Right lobe of liver (tissue), 6 donors: ENCODE measurements at regions not wholly inside any gene's neighbourhood (a gene's known extent, or its start where the extent isn't known, plus 50 kb on each side); places are given as distances from the start of the nearest gene placed in this dataset.

Experiments
- ATAC-seq, 4 donors: fragments of 200-7000 bp; cut with Tn5 transposase; one replicate each; pipeline ENCODE4 v1.9.1; 2020; ENCODE audit warnings: mild to moderate bottlenecking in 4 of 4, moderate library complexity in 4 of 4
- DNase-seq, 3 donors: peaks; one replicate each; pipeline ENCODE4 v3.0.0-alpha.2; 2020
- H3K27ac ChIP-seq, 3 donors: fragments of 200-600 bp; one replicate each; pipeline ENCODE4 v1.8.0; 2022
- H3K27me3 ChIP-seq, 2 donors: fragments of 200-600 bp; one replicate each; pipeline ENCODE4 v1.8.0; 2022
- H3K36me3 ChIP-seq, 4 donors: fragments of 200-600 bp; sonication (generic) in 1 of 4; one replicate each; pipeline versions ENCODE4 v1.5.1 to v1.8.0; 2017 to 2022; ENCODE audit warnings: control low read depth in 1 of 4
- H3K4me1 ChIP-seq, 4 donors: fragments of 200-600 bp; sonication (generic) in 1 of 4; one replicate each; pipeline versions ENCODE4 v1.5.1 to v1.8.0; 2017 to 2022; ENCODE audit warnings: control low read depth in 1 of 4
- H3K4me3 ChIP-seq, 3 donors: fragments of 200-600 bp; one replicate each; pipeline ENCODE4 v1.8.0; 2022
- H3K9me3 ChIP-seq, 4 donors: fragments of 200-600 bp; sonication (generic) in 1 of 4; one replicate each; pipeline versions ENCODE4 v1.5.1 to v1.8.0; 2017 to 2022; ENCODE audit warnings: control low read depth in 1 of 4
- CTCF ChIP-seq, 4 donors: fragments of 200-600 bp in 3 of 4; fragments of 450-650 bp in 1 of 4; IDR thresholded peaks; one replicate each; pipeline versions ENCODE4 v1.5.1 to v1.8.0; 2016 to 2022; ENCODE audit warnings: antibody characterized with exemption in 4 of 4, mild to moderate bottlenecking in 2 of 4
- POLR2A ChIP-seq: fragments of 450-650 bp; IDR thresholded peaks from one replicate; pipeline ENCODE4 v1.6.1; 2017; ENCODE audit warnings: antibody characterized with exemption, mild to moderate bottlenecking
- WGBS: methylation state at CpG from one replicate; pipeline ENCODE4 v1.1.6; 2018; ENCODE audit warnings: low coverage, low lambda C conversion rate; ENCODE audit not compliant: insufficient coverage; ENCODE audit errors: missing lambda C conversion rate; 5-methylcytosine and 5-hydroxymethylcytosine counted together
- intact Hi-C, 2 donors: fragments of 100-400 bp; cut with DNase I; formaldehyde crosslinking; loops; one replicate each; pipeline versions ENCODE4 v1.11.2 to v1.14.1; 2022
- donor health status: DM: no; HTN: yes; CAD: no.
- donor health status: DM: no; HTN: no; CAD: no.
- donor health status: DM: no; HTN: no; CAD: no.
- donor health status: DM: no; HTN: yes; CAD: no.
- donor health status: DM: no; HTN: yes; CAD: no.

DNA sequence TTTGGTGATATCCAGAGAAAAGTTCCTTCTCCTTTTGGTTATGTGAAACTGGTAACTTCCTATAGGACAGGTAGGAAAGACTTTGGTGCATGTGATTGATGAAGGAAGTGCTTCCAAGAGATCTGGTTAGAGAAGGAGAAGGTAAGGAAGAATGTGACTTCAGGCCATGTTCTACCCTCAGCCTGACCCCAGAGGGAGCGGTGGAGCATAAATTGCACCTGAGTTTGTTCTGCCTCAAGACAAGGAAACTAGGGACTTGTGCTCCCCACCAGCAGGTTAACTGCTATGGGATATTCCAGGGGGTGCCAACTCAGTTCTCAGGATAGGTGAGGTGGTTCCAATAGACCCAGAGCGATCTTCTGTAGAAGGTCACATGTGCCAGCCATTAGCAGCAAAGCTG is 299.3 kb upstream of the XYLT1 start:
- Histone ChIP-seq H3K27me3 (no peaks in the 10 kb centered on the region), H3K4me1 (no peaks in the 10 kb centered on the region), H3K27ac (no peak overlapping the region), H3K9me3 (no peaks in the 10 kb centered on the region), H3K36me3 (no peaks in the 10 kb centered on the region), H3K4me3 (no peak overlapping the region)
- 100% methylated on average over 1 of the region's 2 CpGs for WGBS
- ATAC-seq (no peak), DNase-seq (no peak)
- TF ChIP-seq CTCF (IDR thresholded peaks at IDR 0.05) (no peak), POLR2A (no peak)
- intact Hi-C loops = no loop called here

GRCh38 chr16:17769065-17769464 is 298.3 kb upstream of the XYLT1 start:
- intact Hi-C loops = no loop called here
- H3K36me3 ChIP-seq = no peaks in the 10 kb centered on the region
- TF ChIP-seq POLR2A = no peak
- no peak for TF ChIP-seq CTCF (IDR thresholded peaks at IDR 0.05)
- H3K9me3 ChIP-seq = no peaks in the 10 kb centered on the region
- H3K4me1 ChIP-seq = no peaks in the 10 kb centered on the region
- H3K27ac ChIP-seq = no peak overlapping the region
- DNase-seq (no peak), ATAC-seq (no peak)
- no peaks in the 10 kb centered on the region for H3K27me3 ChIP-seq
- 55% methylated on average over 1 of the region's 1 CpG for WGBS
- H3K4me3 ChIP-seq = no peak overlapping the region

GRCh38 chr16:17768257-17768656 is 297.5 kb upstream of the XYLT1 start:
- no peak for TF ChIP-seq CTCF (IDR thresholded peaks at IDR 0.05)
- no peak for TF ChIP-seq POLR2A
- WGBS = 5% methylated on average over 1 of the region's 1 CpG
- ATAC-seq = peak in 1 of 4 donors; percentile 83

DNA sequence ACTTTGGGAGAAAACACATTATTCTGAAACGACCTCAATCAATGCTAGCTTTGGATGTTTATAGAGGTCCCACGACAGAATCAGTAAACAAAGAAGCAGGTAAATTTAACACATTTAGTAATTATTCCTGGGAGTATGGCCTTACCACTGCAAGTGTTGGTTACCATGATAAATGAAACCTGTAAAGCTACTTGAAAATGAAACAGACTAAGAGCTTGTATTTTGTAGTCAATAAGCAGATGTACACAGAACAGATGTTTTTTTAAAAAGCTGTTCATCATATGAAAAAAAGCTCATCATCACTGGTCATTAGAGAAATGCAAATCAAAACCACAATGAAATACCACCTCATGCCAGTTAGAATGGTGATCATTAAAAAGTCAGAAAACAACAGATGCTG is 295.3 kb upstream of the XYLT1 start:
- H3K27ac ChIP-seq = no peak overlapping the region
- DNase-seq (no peak), ATAC-seq (no peak)
- H3K4me1 ChIP-seq = no peaks in the 10 kb centered on the region
- H3K27me3 ChIP-seq = no peaks in the 10 kb centered on the region
- no peaks in the 10 kb centered on the region for H3K36me3 ChIP-seq
- no peak overlapping the region for H3K4me3 ChIP-seq
- intact Hi-C loops = no loop called here
- H3K9me3 ChIP-seq = no peaks in the 10 kb centered on the region
- WGBS = 26% methylated on average over 2 of the region's 2 CpGs
- TF ChIP-seq POLR2A (no peak), CTCF (IDR thresholded peaks at IDR 0.05) (no peak)

More at GRCh38 chr16:17768257-17768656, 297.5 kb upstream of the XYLT1 start:
- Histone ChIP-seq H3K27ac (no peak overlapping the region), H3K27me3 (no peaks in the 10 kb centered on the region), H3K4me3 (no peak overlapping the region), H3K9me3 (no peaks in the 10 kb centered on the region), H3K36me3 (no peaks in the 10 kb centered on the region), H3K4me1 (no peaks in the 10 kb centered on the region)
- intact Hi-C loops = no loop called here
- DNase-seq = no peak
